ENCODE measurements at regions not wholly inside any gene's neighbourhood (a gene's known extent, or its start where the extent isn't known, plus 50 kb on each side); places are given as distances from the start of the nearest gene placed in this dataset.
A peak's percentile ranks its signal among the peaks of the same experiment; 100 is the strongest.
"Not testable (repeated sequence)": the region's sequence is repeated elsewhere in the genome, so short reads cannot be mapped to it uniquely, and the experiment has no call there.

DNA sequence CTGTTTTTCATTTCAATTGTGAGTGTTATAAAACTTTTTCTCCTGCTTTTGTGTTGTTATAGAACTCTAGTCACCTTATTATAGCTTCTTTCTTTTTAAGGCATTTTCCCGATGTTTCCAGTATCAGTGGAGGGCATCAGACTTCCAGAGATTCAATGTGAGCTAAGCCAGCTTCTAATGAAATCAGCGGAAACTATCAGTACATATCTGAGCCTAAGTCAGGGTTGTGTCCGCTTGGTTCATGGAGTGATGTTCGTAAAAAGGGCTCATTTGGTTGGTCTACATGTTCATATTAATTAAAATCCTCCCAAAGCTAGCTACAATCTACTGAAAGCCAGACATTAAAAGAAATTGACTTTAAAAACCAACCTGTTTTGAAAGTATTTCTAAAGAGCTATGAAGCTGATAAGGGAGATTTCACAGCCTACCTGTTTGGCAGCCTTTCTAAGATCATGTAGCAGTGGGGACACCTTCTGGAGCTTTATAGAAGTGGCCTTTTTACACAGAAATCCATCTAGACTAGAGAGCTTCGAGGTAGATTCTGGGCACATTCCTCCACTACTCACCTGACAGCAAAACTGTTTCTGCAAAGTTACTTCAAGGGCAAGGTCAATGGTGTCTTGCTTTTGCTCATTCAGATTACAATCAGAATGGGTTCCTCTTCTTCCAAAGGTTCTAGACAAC is 227.1 kb upstream of the NBPF12 start:
- DNase-seq = peak; percentile 15

DNA sequence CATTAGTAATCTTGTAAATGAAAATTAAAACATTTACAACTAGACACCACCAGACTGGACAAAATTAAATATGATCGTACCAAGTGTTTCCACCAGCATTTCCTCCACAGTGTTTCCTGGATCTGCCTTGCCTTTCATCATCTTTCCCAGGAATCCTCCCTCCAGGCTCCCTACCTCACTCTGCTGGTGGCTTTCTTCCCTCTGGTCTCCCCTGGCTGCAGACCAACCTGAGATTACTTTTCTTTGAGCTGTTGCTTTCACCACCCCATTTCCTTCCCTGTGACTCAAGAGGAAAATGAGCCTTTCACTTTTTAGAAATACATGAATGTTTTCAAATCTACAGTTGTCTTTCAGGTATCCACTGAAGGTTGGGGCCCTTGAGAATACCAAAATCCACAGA is 228.8 kb upstream of the NBPF12 start:
- not testable (repeated sequence) for DNase-seq

DNA sequence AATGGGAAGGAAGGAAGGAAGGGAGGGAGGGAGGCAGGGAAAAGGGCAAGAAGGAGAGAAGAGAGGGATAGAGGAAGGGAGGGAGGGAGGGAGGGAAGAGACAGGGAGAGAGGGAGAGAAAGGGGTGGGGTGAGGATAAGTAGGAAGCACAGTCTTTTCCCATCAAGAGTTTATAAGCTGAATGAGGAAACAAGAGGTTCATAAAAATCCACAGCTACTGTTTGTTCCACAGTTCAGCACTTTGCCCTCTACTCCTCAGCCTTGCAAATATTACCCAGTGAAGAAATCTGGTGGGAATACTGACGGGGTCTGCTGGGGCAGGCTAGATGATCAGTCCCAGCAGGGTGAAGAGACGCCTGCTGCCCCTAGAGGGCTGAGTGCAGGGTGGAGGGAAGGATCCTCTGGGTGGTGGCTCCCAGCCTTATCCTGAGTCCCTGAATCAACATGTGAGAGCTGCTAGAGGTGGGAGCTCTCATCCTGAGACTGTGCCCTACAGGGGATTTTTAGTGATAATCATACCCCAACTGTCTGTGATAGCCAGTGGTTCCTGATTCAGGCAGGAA is 233.9 kb upstream of the NBPF12 start:
- not testable (repeated sequence) for DNase-seq

DNA sequence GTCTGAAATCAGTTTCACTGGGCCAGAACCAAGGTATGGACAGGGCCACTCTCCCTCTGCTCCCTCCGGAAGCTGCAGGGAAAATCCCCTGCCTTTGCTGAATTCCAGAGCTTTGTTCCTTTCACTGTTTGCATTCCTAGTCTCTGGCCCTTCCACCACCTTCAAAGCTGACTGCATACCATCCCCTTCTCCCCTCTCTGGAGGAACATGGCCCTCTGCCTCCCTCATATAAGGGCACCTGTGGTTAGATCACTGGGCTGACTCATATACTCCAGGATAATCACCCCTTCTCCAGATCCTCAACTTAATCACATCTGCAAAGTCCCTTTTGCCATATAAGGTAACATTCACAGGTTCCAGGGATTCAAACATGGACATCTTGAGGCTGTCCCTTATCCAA is 236.8 kb upstream of the NBPF12 start:
- peak; percentile 14 for DNase-seq

DNA sequence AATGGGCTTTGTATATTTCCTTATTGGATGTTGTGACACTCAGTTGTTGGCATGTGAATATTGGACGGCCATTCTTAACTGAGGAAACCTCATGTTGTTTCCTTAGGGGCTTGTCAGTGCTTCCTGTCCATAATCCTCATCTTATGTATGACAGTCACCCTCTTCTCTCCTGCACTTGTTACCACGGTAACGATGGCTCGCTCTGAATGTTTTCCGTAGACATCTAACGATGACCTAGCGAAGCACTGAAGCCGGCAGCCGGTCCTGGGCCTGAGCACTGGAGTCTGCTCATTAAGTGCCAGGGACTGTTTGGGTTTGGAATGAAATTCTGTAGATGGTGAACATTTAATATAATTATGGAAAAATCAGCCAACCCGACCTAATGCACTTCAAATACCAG is 242.7 kb upstream of the NBPF12 start:
- not testable (repeated sequence) for DNase-seq

DNA sequence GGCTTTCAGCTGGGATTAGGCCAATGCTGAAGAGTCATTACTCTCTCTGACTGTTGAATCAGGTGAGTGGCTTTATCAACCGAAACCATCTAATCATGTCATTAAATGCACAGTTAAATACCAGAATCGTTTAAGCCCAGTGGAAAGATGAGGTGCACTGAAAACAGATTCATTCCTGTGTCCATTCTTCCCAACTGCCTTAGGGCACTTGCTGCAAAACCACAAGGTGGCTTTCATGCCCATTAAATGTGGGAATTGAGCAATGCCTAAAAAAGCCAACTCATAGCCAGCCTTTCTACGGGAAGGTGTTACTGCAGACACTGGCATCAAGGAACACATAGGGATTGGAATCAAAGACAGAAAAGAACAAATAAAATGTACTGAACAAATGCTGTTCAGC is 246.3 kb upstream of the NBPF12 start:
- DNase-seq = not testable (repeated sequence)

DNA sequence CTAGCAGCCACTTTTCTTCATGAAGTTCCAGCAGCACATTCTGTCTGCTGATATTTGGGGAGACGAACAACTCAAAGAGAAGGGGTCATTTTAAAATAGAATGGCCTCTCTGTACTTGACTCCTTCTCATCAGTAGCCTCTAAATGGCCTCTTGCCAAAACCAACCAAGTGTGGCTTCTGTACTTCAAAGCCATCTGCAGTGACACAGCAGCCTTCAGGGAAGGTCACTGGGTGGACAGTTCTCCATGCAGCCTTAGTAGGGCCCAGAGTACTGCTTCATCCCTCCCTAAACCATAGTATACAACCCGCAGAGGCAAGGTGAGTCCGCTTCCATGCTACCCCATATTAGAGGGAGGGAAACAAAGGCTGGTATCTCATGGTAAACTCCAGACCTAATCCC is 249.2 kb upstream of the NBPF12 start:
- DNase-seq = not testable (repeated sequence)

DNA sequence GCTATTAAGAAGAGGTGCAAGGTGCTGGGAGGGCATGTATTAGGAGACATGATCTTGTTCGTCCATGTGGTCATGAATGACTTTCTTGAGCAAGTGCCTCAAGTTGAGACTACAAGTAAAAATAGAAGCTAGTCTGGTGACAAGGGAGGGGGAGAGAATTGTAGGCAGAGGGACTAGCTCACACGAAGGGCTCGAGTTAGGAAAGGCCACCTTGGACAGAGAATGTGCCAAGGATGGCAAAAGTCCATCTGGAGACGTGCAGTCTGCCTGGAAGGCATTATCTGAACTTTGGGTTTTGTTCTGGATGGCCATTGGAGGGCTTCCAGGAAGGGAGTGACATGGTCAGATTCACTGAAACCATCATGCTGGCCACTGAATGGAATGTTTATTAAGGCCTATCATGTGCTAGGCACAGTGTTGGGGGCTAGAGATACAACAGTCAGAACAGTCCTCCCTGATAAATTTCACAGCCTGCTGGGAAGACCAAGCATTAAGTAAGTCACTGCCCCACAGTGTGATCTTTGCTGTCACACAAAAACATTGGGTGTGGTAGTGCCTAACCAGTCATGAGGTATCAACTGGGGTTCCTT is 251.3 kb upstream of the NBPF12 start:
- DNase-seq = not testable (repeated sequence)

DNA sequence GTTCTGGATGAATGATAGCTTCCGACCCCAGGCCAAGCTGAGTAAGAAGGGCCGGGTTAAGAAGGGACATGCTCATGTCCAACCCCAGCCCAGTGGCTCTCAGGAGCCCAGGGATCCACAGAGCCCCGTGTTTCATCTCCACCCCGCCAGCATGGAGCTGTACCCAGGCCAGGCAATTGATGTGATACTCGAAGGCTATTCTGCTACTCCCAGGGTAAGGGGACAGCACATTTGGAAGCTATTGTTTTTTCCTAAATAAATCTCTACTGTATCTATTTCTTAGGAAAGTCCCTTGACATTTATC is 255.0 kb upstream of the NBPF12 start:
- not testable (repeated sequence) for DNase-seq

DNA sequence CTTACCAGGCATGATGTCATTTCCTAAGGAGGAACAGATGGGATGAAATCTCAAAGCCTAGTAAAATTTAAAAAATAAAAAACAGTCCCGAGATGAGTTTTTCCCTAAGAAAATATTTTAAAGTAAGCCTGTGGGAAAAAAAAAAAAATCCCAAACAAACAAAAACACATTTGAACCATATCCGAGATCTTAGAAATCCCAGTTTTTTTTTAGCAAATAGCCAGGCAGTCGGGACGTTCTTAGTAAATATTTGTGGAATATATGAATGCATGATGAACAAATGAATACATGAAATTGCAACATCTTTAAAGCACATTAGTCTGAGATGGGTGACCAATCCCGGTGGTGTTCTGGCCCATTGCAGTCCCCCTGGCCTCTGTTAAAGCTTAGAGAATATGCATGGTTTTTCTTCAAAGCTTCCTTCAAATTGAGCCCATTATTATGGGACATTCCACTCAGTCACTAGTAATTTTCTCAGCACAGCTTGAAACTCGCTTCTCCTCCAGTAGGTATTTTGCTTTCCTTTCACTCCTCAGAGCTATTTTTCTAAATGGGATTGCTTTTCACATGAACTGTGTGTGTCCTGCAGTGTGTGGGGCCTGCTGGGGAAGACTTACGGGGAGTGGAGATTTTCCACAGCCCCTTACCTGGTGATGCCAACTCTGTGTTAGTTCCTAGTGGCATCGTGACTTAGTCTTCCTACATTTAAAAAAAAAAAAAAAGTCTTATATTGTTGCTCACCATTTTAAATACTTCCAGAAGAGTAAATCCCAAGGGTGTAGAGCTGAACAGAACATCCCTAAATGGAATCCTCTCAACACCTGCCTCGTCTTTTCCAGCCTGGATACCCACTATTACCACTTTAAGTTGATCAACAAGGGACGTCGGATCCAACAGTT is 255.6 kb upstream of the NBPF12 start:
- not testable (repeated sequence) for DNase-seq

DNA sequence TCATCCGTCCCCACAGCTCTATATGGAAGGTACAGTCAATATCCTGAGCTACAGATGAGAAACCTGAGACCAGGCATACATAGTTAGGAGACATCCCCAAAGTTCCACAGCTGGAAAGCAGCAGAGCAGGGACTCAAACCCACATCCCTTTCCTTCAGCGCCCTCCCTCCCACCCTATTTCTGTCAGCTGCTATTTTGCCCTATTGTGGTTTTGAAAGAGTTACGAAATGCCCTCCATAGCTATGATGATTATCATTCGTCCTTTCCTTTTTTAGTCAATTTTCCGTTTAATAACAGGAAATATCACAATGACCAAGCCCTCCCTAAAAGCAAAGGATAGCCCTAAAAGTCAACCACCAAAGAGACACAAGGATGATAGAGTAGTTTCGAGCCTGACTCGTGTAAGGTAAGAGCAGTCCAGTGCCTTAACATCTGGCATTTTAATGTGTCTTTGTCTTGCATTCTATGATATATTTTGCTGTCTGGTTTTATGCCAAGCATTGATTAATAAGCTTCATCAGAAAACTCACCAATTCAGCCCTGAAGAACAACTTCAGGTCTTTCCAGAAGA is 264.3 kb upstream of the NBPF12 start:
- DNase-seq = peak; percentile 53

DNA sequence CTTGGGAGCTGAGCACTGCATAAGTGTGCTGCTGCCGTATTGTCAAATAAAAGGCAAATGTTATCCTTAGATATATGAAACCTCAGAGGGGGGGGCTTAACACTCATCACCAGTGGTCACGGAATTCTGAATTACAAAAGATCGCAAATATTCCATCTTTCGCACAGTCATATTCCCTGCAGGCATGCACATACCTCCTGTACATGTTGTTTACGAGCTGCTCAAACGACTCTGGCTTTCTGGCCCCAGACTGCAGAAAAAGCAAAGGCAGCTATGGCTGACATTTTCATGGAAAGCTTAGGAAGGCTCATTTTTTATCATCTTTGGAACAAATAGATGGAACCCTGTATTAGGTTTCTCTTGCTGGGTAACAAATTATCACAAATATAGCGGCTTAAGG is 265.5 kb upstream of the NBPF12 start:
- peak; percentile 31 for DNase-seq

DNA sequence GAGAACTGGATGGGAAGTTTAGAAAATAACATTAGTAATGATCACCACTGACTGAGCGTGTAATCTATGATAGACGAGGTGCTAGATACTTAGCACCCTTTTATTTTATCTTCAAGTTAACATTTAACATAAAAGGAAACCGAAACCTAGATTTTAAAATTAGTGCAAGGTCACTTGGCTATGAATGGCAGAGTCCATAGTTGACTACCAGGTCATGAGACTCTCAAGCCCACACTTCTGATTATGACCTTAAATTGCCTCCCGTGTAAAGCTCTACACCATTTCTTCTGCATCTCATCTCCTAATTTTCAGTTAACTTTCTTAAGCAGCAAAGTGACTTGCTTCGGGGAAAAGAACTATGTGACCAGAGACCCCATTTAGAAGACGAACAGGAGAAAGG is 266.5 kb upstream of the NBPF12 start:
- DNase-seq = not testable (repeated sequence)

DNA sequence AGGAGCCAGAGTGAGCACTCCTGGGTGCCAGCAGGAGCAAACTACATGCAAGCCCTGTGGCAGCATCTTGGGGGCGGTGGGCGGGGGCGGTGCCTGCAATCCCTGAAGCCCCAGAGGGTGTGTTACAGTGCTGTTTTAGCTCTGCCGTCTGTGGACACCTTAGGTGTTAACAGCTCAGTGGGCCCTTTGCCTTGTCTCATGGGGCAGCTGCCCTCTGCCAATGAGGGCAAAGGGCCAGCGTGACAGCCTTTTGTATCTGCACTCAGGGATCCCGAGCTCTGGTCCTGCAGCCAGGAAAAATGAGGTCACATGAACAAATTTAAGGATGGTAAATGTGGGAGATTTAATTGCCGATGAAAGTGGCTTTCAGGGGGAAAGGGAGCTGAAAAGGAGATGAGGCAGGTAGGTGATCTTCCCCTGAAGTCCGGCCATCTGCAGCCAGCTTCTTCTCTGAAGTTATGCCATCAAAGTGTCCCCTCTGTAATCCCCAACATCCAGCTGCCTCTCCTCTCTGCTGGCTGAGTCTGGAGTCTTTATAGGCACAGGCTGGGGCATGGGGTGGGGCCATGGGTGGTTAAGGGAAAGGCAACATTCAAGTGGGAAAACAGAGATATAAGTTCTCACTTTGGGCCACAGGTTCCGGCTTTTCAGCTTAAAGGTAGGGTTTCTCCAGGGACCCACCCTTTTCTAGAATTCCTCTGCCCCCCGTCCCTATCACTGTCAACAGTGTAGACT is 267.1 kb upstream of the NBPF12 start:
- DNase-seq = not testable (repeated sequence)

DNA sequence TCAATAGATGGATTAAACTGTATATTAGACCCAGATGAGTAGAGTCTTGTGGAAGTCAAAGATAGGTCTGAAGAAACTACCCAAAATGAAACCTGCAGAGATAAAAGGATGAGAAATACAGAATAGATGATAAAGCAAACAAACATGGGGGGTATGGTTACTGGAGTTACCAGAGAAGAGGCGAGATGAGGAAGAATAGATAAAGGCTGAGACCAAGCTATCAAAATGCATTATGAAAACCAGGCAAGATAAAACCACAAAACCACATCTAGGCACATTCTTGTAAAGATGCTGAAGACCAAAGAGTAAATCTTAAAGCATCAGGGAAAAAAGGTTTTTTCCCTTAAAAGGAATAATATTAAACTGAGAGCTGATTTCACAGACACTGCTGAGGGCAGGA is 271.8 kb upstream of the NBPF12 start:
- DNase-seq = not testable (repeated sequence)

DNA sequence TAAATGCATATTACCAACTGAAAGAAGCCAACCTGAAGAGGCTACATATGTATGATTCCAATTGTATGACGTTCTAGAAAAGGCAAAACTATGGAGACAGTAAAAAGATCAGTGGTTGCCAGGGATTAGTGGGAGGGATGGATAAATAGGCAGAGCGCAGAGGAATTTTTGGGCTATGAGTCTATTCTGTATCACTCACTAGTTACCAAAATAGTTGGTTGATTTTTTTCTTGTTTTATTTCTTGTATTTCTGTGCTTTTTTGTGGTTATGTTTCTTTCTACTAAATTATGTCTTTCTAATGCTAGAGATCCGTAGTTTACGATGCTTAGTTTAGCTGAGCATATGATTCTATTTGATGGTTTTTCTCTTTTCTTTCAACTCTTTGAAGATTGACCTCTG is 277.9 kb upstream of the NBPF12 start:
- DNase-seq = peak; percentile 39

DNA sequence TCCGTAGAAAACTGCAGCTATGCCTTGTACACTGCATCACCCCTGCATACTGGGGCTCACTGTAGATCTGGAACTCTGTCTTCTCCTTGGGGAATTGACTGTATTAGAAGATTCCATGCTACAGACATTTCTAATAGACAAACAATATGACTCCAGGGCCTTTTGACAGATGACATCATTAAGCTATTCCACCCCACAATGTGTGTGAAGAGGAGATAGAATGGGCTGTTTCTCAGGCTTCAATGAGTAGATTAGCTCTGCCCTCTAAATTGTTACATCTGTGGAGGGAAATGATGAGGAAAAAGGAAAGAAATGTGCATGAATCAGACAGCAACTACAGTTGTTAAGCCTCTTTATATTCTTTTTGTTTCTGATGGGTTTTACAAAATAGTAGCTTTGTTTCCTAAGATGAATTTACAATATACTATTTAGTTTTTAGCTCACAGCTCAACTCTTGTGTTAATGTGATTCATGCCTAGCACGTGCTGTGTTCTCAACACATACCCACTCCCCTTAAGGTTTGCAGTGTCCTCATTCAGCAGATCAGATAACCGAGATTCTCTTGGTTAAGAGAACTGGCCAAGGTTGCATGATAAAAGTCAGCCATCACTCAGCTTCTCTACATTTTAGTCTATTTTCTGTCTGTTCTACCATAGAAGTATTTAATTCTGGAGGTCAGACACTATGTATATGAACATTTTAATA is 281.6 kb upstream of the NBPF12 start:
- DNase-seq = peak; percentile 20

DNA sequence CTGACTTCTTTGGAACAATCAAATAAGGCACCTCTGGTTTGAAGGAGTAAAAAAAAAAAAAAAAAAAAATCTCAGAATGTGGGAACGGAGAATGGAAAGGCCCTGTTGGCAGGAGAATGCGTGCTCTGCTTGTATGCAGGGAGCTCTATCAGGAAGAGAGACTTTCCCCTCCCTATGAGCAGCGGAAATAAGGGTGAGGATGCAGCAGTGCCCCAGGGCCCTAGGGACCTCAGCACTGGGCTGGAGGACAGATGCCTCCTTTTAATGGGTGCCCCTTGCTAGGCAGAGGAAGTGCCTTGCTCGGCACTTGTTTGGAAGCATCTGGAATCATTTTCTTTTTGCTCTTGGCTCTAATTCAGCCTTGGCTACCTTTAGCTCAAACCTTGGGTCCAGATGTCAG is 283.4 kb upstream of the NBPF12 start:
- not testable (repeated sequence) for DNase-seq

DNA sequence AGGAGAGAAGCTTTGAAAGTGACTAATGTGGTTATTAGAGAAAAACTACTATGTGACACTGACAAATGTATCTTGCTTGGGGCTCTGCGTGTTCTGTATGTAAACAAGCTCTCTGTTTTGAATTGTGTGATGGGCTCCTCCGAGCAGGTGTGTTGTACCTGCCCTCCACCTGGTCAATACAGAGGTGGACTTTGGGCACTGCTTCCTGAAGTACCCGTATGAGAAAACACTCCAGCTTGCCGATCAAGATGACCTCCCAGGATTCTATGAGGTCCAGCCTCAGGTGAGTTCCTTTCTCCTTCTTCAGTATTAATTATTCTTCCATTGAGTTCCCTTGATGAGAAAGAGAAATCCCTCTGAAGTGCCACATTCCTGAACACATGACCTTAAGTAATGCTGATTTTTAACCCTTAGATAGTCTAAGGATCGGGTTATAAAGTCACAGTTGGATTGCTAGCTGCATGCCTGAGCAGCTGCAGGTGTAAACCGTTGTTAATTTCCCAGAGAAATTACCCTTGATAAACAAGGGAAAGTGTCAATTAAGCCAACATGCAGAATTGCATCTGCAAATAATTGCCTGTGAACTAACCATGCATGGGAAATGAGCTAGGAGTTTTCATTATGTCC is 292.0 kb upstream of the NBPF12 start:
- not testable (repeated sequence) for DNase-seq

DNA sequence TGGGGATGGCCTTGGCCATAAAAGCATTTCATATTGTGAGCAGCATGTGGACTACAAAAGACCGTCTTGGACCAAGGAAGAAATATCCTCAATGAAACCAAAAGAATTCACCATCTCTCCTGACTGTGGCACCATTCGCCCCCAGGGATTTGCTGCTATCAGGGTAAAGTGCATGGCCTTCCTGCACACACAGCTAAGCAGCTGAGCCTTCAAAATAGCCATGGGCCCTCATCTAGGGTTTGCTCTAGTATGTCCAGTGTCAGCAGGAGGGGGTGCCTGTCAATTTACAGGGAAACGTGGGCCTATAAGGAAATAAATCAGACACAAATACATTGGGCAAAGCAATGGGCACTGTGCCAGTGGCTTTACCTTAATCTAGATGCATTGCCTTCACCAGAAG is 296.6 kb upstream of the NBPF12 start:
- DNase-seq = not testable (repeated sequence)

DNA sequence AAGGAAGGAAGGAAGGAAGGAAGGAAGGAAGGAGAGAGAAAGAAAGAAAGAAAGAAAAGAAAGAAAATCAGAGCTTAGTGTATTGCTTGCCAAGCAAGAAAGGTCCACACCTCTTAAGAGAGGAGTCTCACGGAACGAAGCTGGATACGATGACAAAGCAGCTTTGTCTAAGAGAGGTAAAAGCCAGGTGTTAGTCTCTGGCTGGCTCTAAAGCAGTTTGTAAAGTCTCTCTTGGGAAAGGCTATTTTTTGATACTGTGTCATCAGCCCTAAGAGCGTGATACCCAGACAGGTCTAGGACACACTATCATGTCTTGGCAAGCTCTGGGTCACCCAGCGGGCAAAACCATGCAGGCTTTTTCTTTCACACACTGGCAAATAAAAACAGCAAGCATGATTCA is 297.5 kb upstream of the NBPF12 start:
- not testable (repeated sequence) for DNase-seq

Data from EL (cell line).